ENCODE measurements at regions not wholly inside any gene's neighbourhood (a gene's known extent, or its start where the extent isn't known, plus 50 kb on each side); places are given as distances from the start of the nearest gene placed in this dataset.

DNA sequence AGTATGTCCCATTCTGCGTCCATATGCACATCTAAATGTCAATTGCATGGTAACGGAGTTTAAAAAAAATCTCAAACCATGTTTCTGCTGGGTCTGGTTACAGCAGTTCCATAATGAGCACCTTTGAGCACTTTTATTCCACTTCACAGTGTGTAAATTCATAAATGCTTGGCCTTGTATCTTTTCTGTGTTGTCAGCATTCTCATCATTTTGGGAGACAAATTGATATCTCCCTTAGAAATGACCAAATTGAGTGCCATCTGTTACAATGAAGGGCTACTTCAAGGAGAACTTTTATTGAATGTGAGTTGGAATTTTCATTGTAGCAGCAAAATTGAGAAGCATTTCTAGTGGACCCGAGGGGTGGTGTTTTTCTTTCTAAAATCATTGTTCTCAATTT, 432.9 kb upstream of the PCDH9 start:
- TF ChIP-seq, protein P1, sequence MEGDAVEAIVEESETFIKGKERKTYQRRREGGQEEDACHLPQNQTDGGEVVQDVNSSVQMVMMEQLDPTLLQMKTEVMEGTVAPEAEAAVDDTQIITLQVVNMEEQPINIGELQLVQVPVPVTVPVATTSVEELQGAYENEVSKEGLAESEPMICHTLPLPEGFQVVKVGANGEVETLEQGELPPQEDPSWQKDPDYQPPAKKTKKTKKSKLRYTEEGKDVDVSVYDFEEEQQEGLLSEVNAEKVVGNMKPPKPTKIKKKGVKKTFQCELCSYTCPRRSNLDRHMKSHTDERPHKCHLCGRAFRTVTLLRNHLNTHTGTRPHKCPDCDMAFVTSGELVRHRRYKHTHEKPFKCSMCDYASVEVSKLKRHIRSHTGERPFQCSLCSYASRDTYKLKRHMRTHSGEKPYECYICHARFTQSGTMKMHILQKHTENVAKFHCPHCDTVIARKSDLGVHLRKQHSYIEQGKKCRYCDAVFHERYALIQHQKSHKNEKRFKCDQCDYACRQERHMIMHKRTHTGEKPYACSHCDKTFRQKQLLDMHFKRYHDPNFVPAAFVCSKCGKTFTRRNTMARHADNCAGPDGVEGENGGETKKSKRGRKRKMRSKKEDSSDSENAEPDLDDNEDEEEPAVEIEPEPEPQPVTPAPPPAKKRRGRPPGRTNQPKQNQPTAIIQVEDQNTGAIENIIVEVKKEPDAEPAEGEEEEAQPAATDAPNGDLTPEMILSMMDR (IDR thresholded peaks at IDR 0.05): no peak
- TF ChIP-seq EZH2phosphoT487 (IDR thresholded peaks at IDR 0.05): no peak

Measured in neural progenitor cell (in vitro differentiated cells).